G401 (cell line): ENCODE measurements at regions not wholly inside any gene's neighbourhood (a gene's known extent, or its start where the extent isn't known, plus 50 kb on each side); places are given as distances from the start of the nearest gene placed in this dataset.
"Not testable (repeated sequence)": the region's sequence is repeated elsewhere in the genome, so short reads cannot be mapped to it uniquely, and the experiment has no call there.

Experiments used
- DNase-seq: peaks from one replicate; pipeline ENCODE4 v3.0.0-alpha.2; 2015; ENCODE audit warnings: low spot score
- in situ Hi-C: cut with HindIII; loops from 2 replicates; pipeline ENCODE4 v1.10.0; 2016; ENCODE audit warnings: low sequenced_read_pairs, mixed read lengths

DNA sequence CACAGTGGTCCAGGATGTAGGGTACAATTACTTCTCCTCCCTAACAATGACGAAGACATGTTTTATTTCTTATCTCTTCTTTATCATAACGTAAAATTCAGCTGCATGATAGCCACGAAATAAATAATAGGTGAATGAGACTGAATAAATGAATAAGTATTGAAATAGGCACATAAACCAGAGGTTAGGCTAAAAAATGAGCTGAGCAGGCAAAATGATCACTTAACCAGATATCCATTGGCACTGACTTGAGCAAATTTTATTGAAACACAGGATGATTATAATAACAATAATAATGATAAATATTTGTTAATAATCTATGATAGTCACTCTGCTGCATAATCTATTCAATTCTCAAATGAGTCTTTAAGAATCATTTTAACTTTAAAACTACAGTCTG lies 506.9 kb upstream of the ZNF804A start:
- in situ Hi-C loops: no loop called here
- DNase-seq: no peak

DNA sequence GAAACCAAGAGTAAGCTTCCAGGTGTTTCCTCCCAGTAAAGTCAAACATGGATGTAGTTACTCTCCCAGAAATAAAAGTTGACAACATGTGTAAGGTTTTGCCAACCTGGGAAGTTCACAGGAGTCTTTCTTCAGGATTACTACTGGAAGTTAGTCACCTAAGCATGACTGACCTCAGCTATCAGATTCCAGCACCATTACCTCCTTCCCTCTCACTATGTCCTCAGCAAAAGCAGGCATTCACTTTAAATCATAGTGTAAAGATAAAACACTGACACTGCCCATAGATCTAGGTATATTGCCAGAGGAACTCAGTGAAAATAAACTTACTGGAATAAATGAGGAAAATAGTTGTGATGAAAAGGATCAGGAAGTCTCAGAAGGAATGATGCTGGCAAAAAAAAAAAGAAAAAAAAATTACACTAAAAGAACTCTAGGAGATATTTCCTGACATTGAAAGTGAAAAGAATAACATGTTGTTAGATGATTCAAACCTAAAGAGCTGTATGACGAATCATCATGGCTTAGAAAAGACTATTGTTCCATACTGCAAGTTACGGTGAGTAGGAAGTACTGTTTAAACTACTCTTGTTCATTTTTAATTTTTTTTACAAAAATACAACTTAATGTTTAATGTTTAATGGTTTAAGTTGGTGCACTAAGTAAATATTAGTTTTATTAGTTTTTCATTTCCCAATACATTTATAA lies 484.5 kb upstream of the ZNF804A start:
- DNase-seq: no peak
- in situ Hi-C loops: no loop called here

DNA sequence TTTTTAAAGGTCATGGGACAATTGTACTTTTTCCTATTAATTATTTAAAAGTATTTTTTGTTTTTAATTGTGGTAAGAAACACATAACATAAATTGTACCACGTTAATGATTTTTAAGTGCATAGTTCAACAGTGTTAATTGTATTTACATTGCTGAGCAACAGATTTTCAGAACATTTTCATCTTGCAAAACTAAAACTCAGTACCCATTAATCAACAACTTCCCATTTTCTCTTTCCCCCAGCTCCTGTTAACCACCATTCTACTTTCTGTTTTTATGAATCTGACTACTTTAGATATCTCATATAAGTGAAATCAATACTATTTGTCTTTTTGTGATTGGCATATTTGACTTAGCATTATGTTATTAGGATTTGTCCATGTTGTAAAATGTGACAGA lies 483.9 kb upstream of the ZNF804A start:
- no peak for DNase-seq
- in situ Hi-C loops: no loop called here

DNA sequence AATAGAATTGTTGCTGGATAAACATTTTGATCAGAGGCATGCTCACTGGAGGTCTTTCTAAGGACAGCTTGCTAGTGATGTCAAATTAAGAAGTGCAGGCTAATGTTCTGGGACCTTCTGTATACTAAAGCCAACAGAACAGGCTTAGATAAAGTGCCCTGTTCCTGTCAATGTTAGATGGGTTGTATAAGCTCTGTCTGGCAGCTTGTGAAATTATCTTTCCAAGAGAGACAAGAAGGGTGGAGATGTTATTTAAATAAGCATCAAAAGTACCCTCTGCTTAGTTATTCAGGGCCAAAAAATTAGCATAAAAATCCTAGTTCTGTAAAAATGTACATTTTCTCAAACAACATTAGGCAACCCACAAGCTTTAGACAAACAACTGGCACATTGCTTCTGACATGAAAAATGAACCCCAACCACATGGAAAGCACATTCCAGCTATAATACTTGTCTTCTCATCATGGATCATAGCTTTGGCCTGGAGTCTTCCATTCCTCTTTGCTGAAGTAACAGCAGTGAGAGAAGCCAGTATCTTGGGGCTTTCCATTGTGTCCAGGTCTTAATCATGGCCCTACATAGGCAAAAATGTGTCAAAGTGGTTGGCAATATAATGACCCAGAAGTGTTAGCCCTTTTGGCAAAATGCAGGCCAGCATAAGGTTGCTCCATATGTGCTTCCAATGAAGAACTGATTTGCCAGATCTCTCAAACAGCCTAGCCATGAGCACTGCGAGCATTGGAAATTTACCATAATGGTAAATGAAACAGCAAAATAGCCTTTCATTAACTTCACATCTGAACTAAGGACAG lies 478.1 kb upstream of the ZNF804A start:
- peak; percentile 65 for DNase-seq
- in situ Hi-C loops: no loop called here

DNA sequence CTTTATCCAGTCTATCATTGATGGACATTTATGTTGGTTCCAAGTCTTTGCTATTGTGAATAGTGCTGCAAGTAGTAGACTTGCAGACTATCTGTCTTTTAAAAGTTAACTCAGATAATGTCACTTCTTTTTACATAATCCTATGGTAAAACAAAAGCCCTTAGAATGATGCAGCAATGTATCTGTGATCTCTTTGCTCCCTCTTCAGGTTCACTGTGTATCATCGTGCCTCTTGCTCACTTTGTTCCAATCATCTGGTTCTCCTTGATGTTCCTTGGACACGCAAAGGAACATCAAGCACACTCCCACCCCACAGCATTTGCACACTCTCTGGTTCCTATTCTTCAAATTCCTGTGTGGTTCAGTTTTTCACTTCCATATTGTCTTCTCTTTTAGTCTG lies 472.5 kb upstream of the ZNF804A start:
- in situ Hi-C loops: no loop called here
- no peak for DNase-seq

DNA sequence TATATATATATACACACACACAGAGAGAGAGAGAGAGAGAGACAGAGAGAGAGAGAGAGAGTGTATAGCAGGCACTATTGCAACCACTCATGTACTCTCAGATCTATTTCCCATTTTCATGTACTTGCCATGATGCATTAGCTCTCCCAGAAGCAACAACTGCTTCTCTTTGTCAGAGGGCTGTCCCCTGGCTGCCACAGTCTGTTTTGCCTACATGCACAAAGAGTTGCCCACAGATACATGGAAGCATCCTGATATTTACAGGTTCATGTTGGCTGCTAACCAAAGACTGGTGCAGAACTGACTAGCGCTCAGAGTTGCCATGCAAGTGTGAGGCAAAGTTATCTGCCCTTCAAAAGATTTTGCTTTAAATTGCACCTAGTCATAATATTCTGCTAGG lies 469.3 kb upstream of the ZNF804A start:
- no peak for DNase-seq
- in situ Hi-C loops: no loop called here

DNA sequence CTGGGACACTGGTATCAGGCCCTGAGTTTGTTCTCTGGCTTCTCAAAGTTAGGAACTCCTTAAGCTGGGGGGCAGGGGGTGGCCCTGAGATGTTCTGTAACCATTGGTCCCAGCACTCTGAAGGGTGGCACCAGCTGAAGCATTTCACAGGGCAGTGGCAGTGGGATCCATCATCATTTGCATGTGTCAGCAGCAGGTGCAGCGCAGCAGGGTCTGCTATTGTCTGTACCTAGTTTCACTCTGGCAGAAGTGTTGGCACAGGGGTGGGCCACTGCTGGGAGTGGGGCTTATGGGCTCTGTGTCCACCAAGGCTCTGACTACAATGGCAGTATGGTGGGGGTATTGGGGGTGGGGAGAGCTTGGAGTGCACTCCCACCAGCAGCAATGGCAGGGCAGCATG lies 460.4 kb upstream of the ZNF804A start:
- in situ Hi-C loops: no loop called here

DNA sequence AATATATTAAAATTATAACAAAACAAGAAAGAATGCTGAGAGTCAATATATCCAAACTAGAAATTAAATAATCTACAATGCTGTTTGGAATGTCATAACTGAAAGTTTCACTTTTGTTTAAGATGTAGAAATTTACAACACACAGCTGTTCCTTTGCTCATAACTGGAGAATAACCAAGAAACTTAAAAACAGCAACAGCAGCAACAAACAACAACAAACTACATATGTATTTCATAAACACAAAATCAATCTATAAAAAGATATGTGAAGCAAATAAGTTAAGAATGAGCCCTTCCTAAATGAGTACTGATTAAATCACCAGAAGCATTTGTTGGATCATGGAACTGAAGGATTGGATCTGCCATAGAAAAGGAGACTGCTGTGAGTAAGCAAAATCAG lies 456.5 kb upstream of the ZNF804A start:
- DNase-seq: no peak
- in situ Hi-C loops: no loop called here

More for the DNA sequence above, 460.4 kb upstream of the ZNF804A start:
- DNase-seq: no peak

DNA sequence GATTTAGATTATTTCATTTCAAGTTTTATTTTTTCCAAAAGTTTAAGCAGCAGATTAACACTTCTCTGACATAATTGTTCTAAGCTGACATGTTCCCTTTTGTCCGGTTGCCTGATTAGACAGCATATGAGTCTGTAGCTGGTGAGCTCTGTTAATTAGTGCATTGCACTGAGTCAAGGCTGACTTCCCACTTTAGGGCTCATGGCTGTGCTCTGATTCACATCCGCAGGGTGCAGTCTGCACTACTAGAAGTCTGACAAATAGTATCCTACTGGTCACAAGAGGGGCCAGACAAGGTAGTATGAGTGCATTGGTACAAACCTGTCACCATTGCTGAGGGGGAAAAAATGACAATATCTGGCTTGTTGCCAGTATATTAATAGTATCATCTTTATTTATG lies 443.9 kb upstream of the ZNF804A start:
- no peak for DNase-seq
- in situ Hi-C loops: no loop called here

DNA sequence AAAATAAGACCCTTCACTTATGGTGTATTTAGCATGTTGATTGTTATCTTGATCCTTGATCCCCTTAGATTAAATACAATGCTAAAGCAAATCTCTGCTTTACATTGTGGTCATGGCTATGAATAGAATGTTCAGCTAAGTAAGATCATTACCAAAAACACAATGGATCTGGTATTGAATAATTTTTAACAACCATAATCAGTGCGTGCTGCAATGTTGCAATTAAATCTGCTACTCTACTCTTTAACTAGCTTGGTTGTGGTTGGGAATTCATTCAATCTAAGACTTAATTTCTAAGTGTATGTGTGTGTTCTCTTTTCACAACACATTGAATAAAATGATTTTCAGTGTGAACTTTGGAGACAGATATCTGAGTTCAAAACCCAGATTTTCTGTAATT lies 442.5 kb upstream of the ZNF804A start:
- no peak for DNase-seq
- in situ Hi-C loops: no loop called here

DNA sequence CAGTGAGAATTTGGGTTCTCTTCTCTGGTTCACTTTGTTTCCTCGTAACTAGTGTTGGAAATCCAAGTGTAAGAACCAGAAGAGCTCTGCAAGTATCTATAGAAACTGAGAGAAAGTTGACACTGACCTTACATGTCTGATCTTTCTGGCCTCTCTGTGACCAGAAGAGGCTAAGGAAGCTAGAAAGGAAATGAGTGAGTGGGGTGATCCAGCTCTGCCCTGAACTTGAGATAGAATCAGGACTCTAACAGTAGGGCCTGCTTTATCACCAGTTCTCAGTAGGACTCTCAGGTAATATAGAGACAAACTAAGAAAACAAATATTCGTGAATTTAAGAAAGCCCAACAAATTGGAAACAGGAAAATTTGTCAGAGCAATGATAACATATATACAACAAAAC lies 441.2 kb upstream of the ZNF804A start:
- in situ Hi-C loops: no loop called here
- no peak for DNase-seq

DNA sequence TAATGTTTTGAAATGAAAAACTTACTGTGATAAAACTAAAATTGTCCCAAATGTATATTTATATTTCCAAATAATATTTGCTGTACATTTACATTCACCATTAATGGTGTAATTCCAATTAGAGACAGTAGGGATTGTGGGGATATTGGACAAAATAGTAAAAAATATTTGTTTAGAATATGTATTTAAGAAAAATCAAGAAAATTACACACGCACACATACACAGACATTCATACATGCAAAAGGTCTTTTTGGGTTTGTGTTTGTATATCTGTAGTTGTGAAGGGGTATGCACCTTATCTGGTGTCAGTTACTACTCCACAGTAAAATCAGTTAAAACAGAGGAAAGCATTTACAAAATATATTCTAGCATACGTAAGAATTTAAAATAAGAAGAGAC lies 435.9 kb upstream of the ZNF804A start:
- DNase-seq: no peak
- in situ Hi-C loops: no loop called here

DNA sequence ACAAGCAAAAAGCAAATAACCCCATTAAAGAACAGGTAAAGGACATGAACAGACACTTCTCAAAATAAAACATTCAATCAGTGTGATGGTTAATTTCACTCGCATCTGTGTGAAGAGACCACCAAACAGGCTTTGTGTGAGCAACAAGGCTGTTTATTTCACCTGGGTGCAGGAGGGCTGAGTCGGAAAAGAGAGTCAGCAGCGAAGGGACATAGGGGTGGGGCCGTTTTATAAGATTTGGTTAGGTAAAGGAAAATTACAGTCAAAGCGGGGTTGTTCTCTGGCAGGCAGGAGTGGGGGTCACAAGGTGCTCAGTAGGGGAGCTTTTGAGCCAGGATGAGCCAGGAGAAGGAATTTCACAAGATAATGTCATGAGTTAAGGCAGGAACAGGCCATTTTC lies 429.5 kb upstream of the ZNF804A start:
- in situ Hi-C loops, DNase-seq: not testable (repeated sequence)

DNA sequence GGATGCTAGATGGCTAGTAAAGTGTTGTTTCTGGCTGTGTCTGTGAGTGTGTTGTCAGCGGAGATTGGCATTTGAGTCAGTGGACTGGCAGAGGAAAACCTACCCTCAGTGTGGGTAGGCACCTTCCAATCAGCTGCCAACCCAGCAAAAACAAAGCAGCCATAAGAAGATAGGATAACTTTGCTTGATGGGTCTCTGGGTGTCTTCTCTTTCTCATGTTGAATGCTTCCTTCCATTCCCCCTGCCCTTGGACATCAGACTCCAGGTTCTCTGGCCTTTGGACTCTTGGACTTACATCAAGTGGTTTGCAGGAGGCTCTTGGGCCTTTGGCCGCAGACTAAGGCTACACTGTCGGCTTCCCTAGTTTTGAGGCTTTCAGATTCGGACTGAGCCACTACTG lies 429.0 kb upstream of the ZNF804A start:
- DNase-seq: no peak
- in situ Hi-C loops: no loop called here

DNA sequence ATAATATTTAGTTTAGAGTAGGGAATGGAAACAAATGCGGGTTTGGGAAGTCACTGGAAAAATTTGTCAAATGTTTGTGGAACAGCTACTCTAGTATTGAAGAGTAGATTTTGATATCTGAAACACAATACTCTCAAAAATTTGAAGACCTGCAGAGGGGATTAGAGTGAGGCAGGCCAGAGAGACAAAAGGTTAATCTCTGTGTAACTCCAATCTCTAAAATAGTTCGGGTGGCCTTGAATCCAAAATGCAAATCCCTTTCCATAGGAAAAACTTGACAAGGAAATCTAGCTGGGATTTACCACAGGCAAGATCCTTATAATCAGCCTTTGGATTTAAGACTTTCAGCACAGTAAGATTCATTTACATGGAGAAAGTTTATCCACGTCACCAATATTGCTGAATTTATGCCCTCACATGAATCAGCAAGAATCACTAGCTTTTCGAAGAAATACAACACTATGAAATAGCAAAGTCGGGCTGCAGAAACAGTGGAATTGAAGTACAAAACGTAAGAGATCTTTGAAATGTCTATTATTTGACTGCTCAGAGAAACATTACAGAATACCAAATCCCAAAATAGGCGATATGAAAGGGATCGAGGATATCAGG lies 423.7 kb upstream of the ZNF804A start:
- in situ Hi-C loops: no loop called here
- no peak for DNase-seq

DNA sequence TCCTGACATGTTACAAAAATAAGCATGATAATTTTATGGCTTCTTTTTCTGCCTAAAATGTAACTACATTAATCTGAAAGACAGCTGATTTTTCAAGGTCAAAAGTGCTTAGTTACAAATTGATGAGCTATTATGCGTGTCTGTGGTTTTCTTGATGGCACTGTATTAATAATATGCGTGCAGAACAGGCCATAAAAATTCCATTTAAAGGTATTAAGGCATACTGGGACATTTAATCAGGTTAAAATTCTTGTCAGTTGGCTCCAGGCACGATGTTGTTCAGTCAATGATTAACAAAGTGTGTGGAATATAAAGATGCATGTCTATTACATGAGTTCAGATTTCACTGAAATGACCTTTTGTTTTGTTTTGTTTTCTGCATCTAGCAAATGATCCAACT lies 420.1 kb upstream of the ZNF804A start:
- DNase-seq: no peak

DNA sequence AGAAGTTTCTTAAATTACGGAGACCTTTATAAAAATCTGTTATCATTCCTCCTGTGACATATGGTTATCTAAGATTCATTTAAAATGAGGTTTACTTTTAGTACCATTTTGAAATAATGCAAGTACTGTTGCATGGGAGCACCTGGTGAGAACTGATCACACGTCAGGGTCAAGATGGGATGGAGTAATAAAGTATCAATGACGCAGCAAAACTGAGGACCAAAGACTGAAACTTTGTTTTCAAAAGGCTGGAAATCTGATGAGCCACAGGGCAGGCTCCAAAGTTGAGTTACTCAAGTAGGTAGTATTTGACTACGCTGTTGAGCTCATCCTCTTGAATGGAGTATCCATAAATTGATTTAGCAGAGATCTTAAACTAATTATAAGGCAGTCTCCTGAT lies 411.9 kb upstream of the ZNF804A start:
- no peak for DNase-seq
- in situ Hi-C loops: no loop called here

More for the DNA sequence above, 420.1 kb upstream of the ZNF804A start:
- in situ Hi-C loops: no loop called here

DNA sequence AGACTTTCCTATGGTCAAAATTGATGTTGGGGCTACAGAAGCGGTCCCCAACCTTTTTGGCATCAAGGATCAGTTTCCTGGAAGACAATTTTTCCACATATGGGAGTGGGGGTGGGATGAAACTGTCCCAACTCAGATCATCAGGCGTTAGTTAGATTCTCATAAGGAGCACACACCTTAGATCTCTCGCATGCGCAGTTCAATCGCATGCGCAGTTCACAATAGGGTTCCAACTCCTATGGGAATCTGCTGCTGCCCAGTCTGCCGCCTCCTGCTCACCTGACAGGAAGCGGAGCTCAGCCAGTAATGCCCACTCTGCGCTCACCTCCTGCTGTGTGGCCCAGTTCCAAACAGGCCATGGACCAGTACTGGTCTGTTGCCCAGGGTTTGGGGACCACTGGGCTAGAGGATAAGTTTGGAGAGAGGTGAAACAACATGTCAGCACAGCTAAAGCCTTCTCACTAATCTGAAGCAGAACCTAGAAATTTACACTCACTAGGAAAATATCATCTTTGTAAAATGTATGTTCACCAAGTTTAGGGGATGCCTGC lies 410.8 kb upstream of the ZNF804A start:
- no peak for DNase-seq
- in situ Hi-C loops: no loop called here

DNA sequence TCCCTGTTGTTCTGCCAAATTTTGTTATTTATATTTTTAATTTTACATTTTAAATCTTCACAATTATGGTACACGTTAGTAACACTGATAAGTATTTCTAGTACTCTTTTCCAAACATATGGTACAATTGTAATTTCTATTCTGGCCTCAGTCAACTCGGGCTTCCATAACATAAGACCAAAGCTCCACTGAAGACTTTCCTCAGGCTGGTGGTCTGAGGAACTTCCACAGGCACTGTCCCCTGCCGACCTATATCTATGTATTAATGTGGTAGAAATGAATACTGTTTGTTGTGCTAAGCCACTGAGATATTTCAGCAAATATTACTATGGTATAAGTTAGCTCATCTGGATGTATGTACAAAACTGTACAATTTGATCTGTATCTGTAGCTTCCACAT lies 407.6 kb upstream of the ZNF804A start:
- no peak for DNase-seq
- in situ Hi-C loops: no loop called here

DNA sequence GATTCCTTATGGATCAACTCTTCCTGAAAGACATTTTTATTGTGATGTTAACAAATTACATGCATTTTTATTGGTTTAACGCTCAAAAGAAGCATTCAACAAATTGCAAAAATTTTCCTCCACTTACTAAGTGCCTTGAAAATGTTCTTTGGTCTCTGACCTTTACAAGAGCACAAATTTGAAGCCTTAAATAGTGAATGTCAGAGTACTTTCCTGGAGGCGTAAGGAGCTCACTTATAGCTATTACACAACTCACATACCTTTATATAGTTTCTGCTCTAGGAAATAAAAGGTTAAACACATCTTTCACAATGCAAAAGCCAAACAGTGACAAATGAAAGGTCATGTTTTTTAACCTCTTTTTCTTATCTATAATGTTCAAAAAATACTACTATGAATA lies 405.7 kb upstream of the ZNF804A start:
- DNase-seq: no peak
- in situ Hi-C loops: no loop called here
